ENCODE measurements at regions not wholly inside any gene's neighbourhood (a gene's known extent, or its start where the extent isn't known, plus 50 kb on each side); places are given as distances from the start of the nearest gene placed in this dataset.
"Not testable (repeated sequence)": the region's sequence is repeated elsewhere in the genome, so short reads cannot be mapped to it uniquely, and the experiment has no call there.

DNA sequence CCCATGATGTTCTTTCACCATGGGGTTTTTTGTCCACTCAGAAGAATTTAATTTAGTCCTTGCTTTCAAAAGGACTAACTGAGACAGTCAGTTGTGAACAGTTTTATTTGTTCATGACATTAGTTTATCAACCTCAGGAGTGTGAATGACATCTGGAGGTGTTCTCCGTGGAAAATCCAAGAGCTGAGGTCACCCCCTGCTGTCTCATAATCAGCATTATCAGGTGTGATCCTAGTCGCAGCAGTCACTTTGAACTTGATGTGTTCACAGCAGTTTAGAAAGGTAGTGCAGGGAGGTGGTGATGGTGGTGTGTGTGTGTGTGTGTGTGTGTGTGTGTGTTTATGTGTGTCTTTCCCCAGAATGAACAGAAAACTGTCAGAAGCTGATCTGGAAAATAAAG is 1760.8 kb upstream of the PCDH10 start:
- DNase-seq (ENCODE audit: low read depth in 2 of 2, low spot score in 1 of 2), result no peak

DNA sequence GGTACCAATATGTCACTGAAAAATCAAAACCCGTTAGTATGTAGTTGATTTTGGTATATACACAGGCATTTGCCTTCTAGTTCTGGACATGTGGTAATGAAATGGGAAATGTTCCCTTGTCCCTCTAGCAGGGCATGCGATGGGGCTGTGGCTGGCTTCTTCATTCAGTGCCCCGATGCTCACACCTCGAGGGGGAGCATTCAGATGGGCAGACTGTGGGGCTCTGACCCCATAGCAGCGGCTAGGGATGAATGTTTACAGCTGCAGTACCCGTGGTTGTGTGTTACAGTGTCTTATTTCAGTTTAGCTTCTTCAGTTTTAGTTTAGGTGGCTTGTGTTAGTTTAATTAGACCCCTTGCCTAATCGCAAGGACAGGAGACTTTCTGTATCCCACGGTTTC is 1741.0 kb upstream of the PCDH10 start:
- DNase-seq (ENCODE audit: low read depth in 2 of 2, low spot score in 1 of 2), result no peak

DNA sequence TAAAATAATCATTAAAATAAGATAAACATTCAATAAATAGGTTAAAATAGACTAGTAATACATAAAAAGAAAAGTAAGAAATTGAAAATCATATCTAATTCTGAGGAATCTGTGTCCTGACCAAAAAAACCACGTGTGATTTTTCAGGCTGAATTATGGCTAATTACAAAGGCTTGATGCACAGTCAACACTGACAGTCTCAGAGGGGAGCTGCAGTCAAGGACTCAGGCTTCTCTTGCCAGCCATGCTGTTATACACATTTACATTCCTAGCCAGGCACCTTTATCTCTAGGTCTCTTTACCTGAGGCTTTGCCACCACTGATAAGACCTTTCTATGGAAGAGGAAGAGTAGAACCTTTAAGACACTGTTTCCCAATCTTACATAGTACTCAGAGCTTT is 1737.7 kb upstream of the PCDH10 start:
- DNase-seq (ENCODE audit: low read depth in 2 of 2, low spot score in 1 of 2), result no peak

DNA sequence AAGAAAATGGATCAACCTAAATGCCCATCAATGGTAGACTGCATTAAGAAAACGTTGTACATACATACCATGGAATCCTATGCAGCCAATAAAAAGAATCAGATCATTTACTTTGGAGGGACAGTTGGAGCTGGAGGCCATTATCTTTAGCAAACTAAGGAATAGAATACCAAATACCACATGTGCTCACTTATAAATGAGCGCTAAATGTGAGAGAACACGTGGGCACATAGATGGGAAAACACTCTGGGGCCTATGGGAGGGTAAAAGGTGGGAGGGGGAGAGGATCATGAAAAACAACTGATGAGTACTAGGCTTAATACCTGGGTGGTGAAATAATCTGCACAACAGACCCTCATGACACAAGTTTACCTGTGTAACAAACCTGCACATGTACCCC is 1729.9 kb upstream of the PCDH10 start:
- DNase-seq (ENCODE audit: low read depth in 2 of 2, low spot score in 1 of 2), result no peak

DNA sequence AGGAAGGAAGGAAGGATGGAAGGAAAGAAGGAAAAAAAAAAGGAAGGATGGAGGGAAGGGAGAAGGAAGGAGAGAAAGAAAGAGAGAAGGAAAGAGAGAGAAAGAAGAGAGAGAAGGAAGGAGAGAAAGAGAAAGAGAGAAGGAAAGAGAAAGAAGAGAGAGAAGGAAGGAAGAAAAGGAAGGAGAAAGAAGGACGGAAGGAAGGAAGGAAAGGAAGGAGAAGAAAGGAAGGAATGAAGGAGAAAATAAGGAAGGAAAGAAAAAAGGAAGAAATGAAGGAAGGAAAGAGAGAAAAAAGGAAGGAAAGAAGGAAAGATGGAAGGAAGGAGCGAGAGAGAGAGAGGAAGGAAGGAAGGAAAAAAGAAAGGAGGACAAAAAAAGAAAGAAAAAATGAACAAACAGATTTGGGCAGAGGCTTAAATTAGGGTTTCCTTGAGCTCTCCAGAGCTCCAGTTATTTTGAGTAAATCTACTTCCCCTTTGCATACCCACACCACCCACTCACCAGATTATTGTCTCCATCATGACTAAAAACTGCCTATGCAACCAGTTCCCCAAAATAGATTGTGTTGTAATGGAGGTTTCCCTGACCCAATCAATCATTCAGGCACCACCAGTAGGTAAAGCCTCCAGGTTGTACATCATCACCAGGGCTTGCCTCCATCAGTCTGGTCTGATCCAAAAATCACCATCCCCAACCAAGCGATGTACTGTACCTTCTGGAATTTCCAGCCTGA is 1722.9 kb upstream of the PCDH10 start:
- DNase-seq (ENCODE audit: low read depth in 2 of 2, low spot score in 1 of 2), result no peak

DNA sequence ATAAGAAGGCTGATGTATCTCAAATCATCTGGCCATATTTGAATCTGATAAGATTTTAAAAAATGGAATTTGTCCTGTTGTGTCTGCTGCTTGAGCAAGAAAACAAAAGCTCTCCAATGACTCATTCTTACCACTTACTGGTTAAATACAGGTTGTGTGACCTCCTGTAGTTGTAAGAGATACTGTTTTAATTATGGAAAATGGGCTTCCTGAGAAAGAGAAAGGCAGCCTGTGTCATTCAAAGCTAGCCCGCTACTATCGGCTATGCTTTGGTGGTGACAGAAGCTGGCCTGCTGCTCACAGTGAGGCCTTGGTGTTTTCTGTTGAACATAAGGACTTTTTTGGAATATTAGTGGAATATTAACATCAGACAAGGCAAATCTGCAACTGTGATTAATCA is 1722.1 kb upstream of the PCDH10 start:
- no peak for DNase-seq (ENCODE audit: low read depth in 2 of 2, low spot score in 1 of 2)

DNA sequence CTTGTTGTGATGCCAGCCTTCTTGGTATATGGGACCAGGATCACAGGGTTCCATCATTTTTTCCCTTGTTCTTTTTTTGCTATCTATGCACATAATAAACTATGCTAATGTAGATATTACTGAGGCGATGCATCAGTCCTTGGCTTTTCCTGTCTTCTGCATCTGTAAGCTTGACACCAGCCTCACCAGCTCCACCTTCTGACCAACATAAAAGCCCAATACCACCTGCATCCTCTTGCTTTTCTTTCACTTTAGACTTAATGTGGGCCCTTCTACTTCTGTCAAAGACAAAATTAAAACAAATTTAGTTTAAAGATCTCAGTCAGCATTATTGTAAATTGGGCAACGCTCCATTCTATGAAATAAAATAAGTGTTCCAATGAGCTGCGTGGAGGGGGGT is 1718.8 kb upstream of the PCDH10 start:
- DNase-seq (ENCODE audit: low read depth in 2 of 2, low spot score in 1 of 2), result no peak

DNA sequence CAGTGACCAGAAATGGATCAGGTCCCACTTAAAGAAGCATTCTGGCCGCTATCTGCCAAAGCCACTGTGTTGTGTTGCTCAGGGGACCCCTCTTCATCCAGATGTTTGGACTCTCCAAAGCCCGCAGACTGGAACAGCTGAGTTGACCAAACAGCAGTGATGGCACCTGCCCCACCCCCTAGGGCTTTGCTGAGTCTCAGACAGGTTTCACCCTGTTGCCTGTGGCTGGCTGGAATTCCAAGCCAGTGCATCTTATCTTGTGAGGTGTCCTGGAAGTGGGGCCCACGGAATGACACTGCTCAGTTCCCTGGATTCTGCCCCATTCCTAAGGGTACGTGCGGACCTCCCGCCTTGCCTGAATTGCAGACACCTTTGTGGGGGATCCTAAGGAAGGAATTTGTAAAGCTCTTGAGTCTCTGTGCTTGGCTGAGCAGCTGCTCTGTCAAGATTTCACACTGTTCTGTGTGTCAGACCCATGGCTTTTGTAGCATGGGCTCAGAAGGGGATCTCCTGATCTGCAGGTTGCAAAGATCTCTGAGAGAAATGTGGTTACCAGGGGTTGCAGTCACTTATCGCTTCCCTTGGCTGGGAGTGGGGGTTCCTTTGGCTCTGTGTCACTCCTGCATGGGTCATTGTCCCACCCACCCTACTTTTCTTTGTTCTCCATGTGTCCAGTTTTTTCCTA is 1707.9 kb upstream of the PCDH10 start:
- no peak for DNase-seq (ENCODE audit: low read depth in 2 of 2, low spot score in 1 of 2)

DNA sequence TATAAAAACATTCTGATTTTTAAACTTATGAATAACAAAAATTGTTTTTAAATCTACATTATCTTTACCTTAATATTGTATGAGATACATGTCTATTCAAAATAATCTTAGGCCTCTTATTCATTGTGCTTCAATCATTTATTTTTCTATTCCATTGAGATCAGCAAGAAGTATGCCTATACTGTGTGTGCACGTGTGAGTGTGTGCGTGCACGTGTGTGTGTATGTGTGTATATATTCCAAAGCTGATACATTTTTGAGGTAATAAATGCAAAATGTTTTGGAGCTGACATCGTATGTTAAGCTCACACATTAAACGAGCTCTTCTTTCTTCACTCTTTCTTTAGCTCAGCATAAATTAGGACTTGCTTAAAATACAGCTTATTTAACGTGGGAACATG is 1701.2 kb upstream of the PCDH10 start:
- no peak for DNase-seq (ENCODE audit: low read depth in 2 of 2, low spot score in 1 of 2)

DNA sequence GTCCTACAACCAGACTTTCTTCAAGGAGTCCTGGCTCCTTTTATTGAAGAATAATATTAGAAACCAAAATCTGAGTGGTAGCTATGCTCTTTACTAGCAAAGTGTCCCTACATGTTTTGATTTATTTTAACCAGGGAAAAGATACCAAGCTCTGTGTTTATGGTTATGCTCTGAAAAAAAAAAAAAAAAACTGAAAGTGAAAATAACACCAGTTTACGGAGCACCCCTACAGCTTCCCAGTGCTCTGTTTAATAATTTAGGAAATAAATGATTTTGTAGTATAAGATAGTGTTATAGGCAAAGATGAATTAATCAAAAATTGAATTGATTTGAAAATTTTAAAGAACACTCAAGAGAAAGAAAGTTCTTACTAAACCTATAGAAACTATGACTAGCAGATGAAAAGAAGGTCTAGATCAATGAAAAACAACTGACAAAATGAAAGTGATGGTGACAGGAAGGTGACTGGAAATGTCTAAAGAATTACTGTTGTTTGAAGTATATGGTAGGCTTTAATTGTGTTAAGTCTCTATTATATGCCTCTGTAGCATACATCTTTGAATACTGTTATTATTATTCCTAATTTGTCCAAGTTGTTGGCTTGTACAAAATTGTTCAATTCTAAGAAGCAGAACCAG is 1698.4 kb upstream of the PCDH10 start:
- DNase-seq (ENCODE audit: low read depth in 2 of 2, low spot score in 1 of 2), result no peak

DNA sequence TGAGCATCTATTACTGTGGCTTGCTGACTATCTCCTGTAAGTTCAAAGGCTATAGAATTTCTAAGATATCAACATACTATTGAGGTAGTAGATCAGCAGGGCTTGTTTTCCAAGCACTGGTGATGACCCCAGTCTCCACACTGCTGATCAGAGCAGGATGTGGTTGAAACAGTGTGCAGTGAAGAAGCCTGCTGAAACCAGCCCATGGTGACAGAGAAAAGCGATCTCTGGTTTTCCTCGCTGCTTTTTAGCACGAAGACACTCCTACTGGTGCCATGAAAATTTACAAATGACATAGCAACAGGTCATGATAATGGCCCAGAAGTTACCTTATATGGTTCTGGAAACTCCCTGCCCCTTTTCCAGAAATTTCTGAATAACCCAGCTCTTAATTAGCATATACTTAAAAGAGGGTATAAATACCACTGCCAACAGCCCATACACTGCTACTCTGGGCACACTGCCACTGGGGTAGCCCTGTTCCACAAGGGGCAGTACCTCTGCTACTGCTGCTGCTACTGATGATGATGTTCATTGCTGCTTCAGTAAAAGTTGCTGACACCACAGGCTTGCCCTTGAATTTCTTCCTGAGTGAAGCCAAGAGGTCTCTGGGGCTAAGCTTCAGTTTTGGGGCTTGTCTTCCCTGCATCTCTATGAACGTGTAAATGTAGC is 1689.5 kb upstream of the PCDH10 start:
- DNase-seq (ENCODE audit: low read depth in 2 of 2, low spot score in 1 of 2), result no peak

DNA sequence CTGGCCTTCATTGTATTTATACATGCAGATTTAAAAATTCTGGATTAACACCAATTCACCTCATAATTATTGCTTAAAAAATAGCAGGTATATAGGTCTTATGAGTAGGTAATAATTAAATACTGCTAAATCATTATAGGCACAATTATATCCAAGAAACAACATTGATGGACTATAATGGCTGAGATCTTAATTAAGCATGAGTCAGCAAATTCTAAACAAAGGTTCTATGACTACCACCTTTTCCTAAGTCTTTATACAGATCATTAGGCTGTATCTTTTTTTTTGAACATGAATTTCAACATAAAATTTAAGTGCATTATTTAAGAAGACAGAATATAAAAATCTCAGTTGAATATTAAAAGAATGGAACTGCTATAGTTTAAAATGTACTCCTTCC is 1678.7 kb upstream of the PCDH10 start:
- no peak for DNase-seq (ENCODE audit: low read depth in 2 of 2, low spot score in 1 of 2)

DNA sequence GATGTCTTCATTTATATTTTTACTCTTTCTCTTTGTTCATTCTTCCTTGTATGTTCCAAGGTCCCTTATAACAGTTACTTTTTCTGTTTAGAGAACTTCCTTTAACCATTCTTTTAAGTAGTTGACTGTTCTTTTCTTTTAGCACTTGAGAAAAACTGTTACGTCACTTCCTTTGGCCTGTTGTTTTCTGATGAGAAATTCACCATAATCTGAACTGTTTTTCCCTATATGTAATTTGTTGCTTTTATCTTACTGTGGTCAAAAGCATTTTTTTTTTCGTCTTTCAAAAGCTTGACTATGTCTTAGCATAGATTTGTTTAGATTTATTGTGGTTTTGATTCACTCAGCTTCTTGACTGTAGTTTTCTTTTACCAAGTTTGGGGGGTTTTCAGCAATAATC is 1660.3 kb upstream of the PCDH10 start:
- DNase-seq (ENCODE audit: low read depth in 2 of 2, low spot score in 1 of 2), result no peak

DNA sequence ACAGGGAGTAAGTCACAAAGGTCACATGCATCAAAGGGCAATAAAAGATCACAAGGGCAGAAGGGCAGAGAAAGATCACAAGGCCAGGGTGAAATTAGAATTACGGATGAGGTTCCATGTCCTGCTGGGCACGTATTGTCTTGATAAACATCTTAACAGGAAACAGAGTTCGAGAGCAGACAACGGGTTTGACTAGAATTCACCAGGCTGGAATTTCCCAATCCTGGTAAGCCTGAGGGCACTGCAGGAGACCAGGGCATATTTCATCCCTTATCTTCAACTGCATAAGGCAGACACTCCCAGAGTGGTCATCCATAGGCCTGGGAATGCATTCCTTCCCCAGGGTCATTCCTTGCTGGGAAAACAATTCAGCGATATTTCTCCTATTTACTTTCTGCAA is 1652.9 kb upstream of the PCDH10 start:
- not testable (repeated sequence) for DNase-seq (ENCODE audit: low read depth in 2 of 2, low spot score in 1 of 2)

DNA sequence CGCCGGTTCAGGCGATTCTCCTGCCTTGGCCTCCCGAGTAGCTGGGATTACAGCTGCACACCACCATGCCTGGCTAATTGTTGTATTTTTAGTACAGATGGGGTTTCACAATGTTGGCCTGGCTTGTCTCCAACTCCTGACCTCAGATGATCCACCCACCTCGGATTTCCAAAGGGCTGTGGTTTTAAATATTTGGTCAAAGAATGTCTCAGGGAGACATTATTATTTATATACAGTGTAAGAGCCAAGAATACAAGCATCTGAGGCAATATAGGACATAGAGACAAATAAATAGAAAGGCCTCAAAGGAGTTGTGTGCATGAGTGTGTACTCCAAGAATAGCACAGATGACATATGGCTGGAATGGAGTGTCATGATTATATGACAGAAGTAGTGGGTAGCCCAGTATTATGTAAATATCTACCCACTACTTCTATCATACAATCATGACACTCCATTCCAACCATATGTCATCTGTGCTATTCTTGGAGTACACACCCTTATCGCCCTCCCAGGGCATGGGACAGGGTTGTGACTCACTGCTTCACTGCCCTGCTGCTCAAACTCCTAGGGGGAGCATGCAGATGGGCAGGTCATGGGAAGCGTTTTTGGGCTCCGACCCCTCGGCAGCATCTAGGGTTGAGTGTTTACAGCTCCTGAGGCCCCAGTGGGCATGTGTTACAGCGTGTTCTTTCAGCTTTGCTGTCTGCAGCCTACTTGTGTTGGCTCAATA is 1649.8 kb upstream of the PCDH10 start:
- DNase-seq (ENCODE audit: low read depth in 2 of 2, low spot score in 1 of 2), result no peak

DNA sequence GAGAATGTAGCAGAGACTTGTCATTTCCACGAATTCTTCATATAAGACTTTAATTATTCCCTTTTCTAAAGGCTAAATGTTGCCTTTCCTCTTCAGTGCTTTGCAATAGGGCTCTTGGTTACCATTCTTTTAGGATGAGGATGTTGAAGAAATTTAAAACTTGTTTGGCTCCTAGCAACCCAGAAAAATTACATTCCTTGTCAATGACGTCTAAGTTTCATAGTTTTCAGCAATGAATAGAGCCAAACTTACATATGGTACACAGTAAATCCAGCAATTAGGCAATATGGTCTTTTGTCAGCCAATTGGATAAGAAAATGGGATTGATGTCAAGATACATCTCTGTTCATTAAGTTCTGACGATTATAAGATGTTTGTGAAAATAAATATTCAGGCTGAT is 1639.6 kb upstream of the PCDH10 start:
- no peak for DNase-seq (ENCODE audit: low read depth in 2 of 2, low spot score in 1 of 2)

DNA sequence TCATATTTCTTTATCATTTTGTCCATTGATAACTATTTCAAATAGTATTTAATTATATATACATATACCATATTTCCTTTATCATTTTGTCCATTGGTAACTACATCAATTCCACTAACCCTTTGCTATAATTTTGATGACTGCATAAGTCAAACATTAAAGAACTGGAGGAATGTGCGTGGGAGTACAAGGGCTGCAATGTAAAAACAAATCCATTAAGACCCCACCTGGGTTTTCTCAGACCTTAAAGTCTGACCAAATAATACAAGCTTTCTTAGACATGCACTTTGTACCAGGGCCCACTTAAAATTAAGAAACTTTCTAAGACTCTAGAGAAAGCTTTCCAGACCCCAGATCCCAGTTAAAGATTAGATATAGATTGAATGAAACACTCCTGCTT is 1622.4 kb upstream of the PCDH10 start:
- no peak for DNase-seq (ENCODE audit: low read depth in 2 of 2, low spot score in 1 of 2)

DNA sequence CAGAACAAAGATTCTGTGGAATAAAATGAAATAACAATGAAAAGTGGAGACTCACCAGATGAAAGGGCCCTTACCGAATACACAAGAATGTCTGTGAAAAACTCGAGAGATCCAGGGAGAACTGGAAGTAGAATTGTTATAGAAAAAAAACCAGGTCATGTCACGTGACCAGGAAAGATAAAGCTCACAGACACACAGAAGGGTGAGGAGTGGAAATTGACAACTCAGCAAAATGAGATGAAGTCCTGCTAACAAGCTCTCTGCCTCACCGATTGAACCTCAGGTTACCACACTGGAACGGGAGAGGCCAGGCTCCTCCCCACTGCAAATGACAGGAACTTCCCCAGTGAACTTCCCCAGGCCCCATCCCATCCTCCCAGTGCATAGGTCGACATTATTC is 1618.0 kb upstream of the PCDH10 start:
- no peak for DNase-seq (ENCODE audit: low read depth in 2 of 2, low spot score in 1 of 2)

DNA sequence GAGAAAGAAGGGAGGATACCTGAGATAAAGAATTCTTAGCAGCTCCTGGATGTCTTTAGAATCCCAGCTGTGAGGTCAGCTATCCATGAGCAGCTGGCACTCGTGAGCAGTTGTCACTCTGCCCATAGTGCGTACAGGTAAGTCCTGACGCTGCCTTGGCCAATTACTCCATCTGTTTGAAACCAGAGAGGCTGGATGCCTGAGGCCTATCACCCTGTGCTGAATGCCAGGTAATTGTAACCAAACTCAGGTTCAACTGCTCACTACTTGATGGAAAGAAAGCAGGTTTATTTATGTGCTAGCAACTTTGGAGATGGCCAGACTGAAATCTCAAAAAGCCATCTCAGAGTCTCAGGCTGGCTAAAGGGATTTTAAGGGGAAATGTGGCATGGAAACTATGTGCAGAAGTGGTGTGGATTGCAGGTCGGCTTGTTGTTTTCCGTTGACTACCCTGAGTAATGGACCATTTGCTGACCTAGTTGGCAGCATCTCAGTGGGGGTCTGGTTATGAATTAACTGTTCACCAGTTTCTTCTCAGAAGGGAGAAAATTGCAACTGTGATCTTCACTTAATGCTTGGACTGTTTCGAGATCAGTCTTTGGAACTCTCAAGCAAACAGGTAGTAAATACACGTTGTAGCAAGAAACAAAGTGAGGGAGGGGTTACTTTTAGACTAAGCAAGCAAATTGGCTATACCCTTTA is 1614.0 kb upstream of the PCDH10 start:
- DNase-seq (ENCODE audit: low read depth in 2 of 2, low spot score in 1 of 2), result no peak

DNA sequence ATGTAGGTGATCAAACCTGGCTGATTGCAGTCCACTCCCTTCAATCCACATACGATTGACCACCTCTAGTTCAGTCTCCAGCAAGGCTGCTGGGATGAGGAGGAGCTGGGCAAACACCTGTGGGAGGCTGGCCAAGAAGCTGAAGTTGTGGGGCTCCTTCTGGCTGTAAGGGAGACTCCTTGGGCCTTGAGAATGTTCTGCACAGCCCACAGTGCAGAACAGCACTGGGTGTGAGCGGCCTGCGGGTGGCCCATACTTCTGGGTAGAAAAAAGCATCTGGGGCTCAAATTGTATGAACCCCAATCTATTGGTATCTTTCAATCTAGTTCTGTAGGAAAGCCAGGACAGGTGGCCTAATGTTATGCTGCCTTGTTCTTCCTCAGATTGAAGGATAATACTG is 1608.8 kb upstream of the PCDH10 start:
- no peak for DNase-seq (ENCODE audit: low read depth in 2 of 2, low spot score in 1 of 2)

DNA sequence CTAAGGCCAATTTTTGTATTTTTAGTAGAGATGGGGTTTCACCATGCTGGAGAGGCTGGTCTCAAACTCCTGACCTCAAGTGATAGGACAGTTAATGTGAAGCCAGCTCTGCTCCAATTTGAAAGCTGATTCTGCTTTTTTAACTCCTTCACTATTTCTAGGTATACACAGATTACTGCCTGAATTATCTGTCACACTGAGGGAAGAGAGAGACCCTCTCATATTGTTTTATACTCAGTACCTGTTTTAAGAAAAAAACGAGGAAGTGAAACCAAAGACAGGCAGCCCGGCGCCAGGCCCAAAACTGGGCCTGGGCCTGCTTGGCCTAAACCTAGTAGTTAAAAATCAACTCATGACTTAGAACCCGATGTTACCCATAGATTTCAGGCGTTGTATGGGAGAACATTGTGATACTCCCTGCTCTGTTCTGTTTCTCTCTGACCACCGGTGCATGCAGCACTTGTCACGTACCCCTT is 1601.5 kb upstream of the PCDH10 start:
- DNase-seq (ENCODE audit: low read depth in 2 of 2, low spot score in 1 of 2), result no peak

Data from stimulated activated CD8-positive, alpha-beta memory T cell treated with anti-CD3 and anti-CD28 coated beads, Interleukin-4, amount 100 ng/mL, for 1 hour (primary cell).